GM12878 (cell line): ENCODE measurements at regions not wholly inside any gene's neighbourhood (a gene's known extent, or its start where the extent isn't known, plus 50 kb on each side); places are given as distances from the start of the nearest gene placed in this dataset.

ENCODE experiments used
- ATAC-seq: fragments of 200-7000 bp; cut with Tn5 transposase; 3 replicates; pipeline ENCODE4 v1.9.1; 2020; ENCODE audit warnings: mild to moderate bottlenecking, moderate library complexity
- BruUV-seq: library from RNA; stranded (reverse); fragments of 400-500 nt; replicated peaks from 2 replicates; lab custom pipeline; 2021; lab: Mats Ljungman, UMichigan
- CTCF ChIA-PET: fragments of 300-600 bp; sonication (Branson Sonifier 250); formaldehyde crosslinking; extraction: SDS; loops from one replicate; lab custom pipeline; 2021; ENCODE audit warnings: inconsistent platforms; lab: Yijun Ruan, JAX
- POLR2A ChIA-PET: fragments of 350-600 bp; formaldehyde crosslinking; extraction: SDS; loops from one replicate; lab custom pipeline; 2021; ENCODE audit warnings: inconsistent platforms; lab: Charles Lee
- RAD21 ChIA-PET: fragments of 300-600 bp; sonication (Branson Sonifier 250); formaldehyde crosslinking; loops from one replicate; lab custom pipeline; 2023; ENCODE audit warnings: antibody characterized with exemption; ENCODE audit not compliant: unreplicated experiment; lab: Charles Lee
- SMC1A ChIA-PET: fragments of 300-600 bp; sonication (Branson Sonifier 250); formaldehyde crosslinking; loops from one replicate; lab custom pipeline; 2023; ENCODE audit not compliant: unreplicated experiment, uncharacterized antibody; lab: Charles Lee
- DNase-seq: peaks from one replicate; pipeline ENCODE4 v3.0.0-alpha.2; 2011; ENCODE audit warnings: low read depth, low spot score
- FAIRE-seq: peaks from 3 replicates; lab custom pipeline; 2011; peaks lifted over from hg19 to GRCh38; lab: Jason Lieb, UNC
- H2AFZ ChIP-seq: 2 replicates; pipeline ENCODE4 v1.6.0; 2011; ENCODE audit warnings: low read depth, low read length, control low read depth; ENCODE audit not compliant: control insufficient read depth
- H3K27ac ChIP-seq: 2 replicates; pipeline ENCODE4 v1.5.1; 2011; ENCODE audit warnings: control low read depth; ENCODE audit not compliant: control insufficient read depth, insufficient read depth
- H3K27me3 ChIP-seq, 2 experiments: replicated peaks in 1 of 2; 2 replicates each; pipeline versions ENCODE4 v1.6.0 to v1.6.1; 2011; ENCODE audit warnings: low read length in 1 of 2; ENCODE audit not compliant: control insufficient read depth in 2 of 2, insufficient read depth in 2 of 2
- H3K36me3 ChIP-seq, 2 experiments: 2 replicates each; pipeline ENCODE4 v1.5.1; 2011; ENCODE audit warnings: low read length in 1 of 2; ENCODE audit not compliant: control insufficient read depth in 2 of 2, insufficient read depth in 2 of 2
- H3K4me1 ChIP-seq: 2 replicates; pipeline ENCODE4 v1.6.1; 2011; ENCODE audit warnings: mild to moderate bottlenecking, low read length, moderate library complexity, mixed read lengths; ENCODE audit not compliant: control insufficient read depth, insufficient read depth
- H3K4me2 ChIP-seq: 2 replicates; pipeline ENCODE4 v1.6.0; 2011; ENCODE audit warnings: control low read depth; ENCODE audit not compliant: control insufficient read depth, insufficient read depth
- H3K4me3 ChIP-seq: fragments of 200-600 bp; sonication (generic); 2 replicates; pipeline ENCODE4 v1.5.1; 2016
- H3K79me2 ChIP-seq: 2 replicates; pipeline ENCODE4 v1.6.0; 2011; ENCODE audit warnings: low read length; ENCODE audit not compliant: control insufficient read depth, insufficient read depth
- H3K9ac ChIP-seq: 2 replicates; pipeline ENCODE4 v1.8.0; 2011; ENCODE audit warnings: low read length, control low read depth, mixed read lengths; ENCODE audit not compliant: control insufficient read depth, insufficient read depth
- H3K9me3 ChIP-seq: replicated peaks from 3 replicates; pipeline ENCODE4 v1.5.1; 2011; ENCODE audit warnings: mild to moderate bottlenecking, low read length; ENCODE audit not compliant: control insufficient read depth, insufficient read depth
- H4K20me1 ChIP-seq: 2 replicates; pipeline ENCODE4 v1.6.0; 2011; ENCODE audit not compliant: control insufficient read depth, insufficient read depth
- BCL11A ChIP-seq: IDR thresholded peaks from 2 replicates; pipeline ENCODE4 v1.6.1; 2011; ENCODE audit warnings: low read depth, low read length
- CUX1 ChIP-seq: IDR thresholded peaks from 2 replicates; pipeline ENCODE4 v1.6.1; 2012; ENCODE audit warnings: improper control_type of control experiment, low read depth, low read length; ENCODE audit not compliant: insufficient replicate concordance
- EED ChIP-seq: sonication (generic); IDR thresholded peaks from 2 replicates; pipeline ENCODE4 v1.6.1; 2016; ENCODE audit warnings: antibody characterized with exemption, low read depth
- KLF5 ChIP-seq: fragments of 450-650 bp; IDR thresholded peaks from 2 replicates; pipeline ENCODE4 v1.6.1; 2014; ENCODE audit warnings: mild to moderate bottlenecking; ENCODE audit not compliant: partially characterized antibody
- MYC ChIP-seq: IDR thresholded peaks from 2 replicates; pipeline ENCODE4 v1.6.1; 2011; ENCODE audit warnings: mild to moderate bottlenecking, low read length, moderate library complexity, inconsistent platforms; ENCODE audit not compliant: insufficient read depth, insufficient replicate concordance, insufficient read length, severe bottlenecking
- ZNF24 ChIP-seq: fragments of 450-650 bp; IDR thresholded peaks from 2 replicates; pipeline ENCODE4 v1.6.1; 2017; ENCODE audit warnings: antibody characterized with exemption, mild to moderate bottlenecking
- WGBS: methylation state at CpG from one replicate; pipeline ENCODE4 v1.1.6; 2016; ENCODE audit warnings: low lambda C conversion rate; ENCODE audit not compliant: insufficient replicate concordance, insufficient coverage; ENCODE audit errors: missing lambda C conversion rate; 5-methylcytosine and 5-hydroxymethylcytosine counted together
- in situ Hi-C: fragments of 300-500 bp; cut with MboI; formaldehyde crosslinking; loops from 9 replicates; pipeline ENCODE4 v1.14.3; 2018; ENCODE audit warnings: mixed read lengths
- intact Hi-C: fragments of 100-400 bp; cut with micrococcal nuclease; formaldehyde crosslinking; loops from one replicate; pipeline ENCODE4 v1.14.2; 2022; ENCODE audit not compliant: unreplicated experiment
- TF ChIP-seq, protein P1 (sequence below): IDR thresholded peaks from 2 replicates; pipeline ENCODE4 v1.6.1; 2012; ENCODE audit warnings: mild to moderate bottlenecking, low read depth, low read length

GRCh38 chr4:187191676-187192075, 468.0 kb upstream of the FAT1 start:
- H3K36me3 ChIP-seq: no peaks in the 10 kb centered on the region
- no peak overlapping the region for H3K4me3 ChIP-seq
- H3K79me2 ChIP-seq: no peaks in the 10 kb centered on the region
- no peak overlapping the region for H2AFZ ChIP-seq
- H3K9me3 ChIP-seq: no peaks in the 10 kb centered on the region
- ChIA-PET SMC1A (no interaction called here), CTCF (no interaction called here), RAD21 (no interaction called here), POLR2A (no interaction called here)
- DNase-seq (no peak), FAIRE-seq (no peak), ATAC-seq (no peak)
- H3K27ac ChIP-seq: no peak overlapping the region
- H3K4me1 ChIP-seq: no peaks in the 10 kb centered on the region
- TF ChIP-seq, protein P1, sequence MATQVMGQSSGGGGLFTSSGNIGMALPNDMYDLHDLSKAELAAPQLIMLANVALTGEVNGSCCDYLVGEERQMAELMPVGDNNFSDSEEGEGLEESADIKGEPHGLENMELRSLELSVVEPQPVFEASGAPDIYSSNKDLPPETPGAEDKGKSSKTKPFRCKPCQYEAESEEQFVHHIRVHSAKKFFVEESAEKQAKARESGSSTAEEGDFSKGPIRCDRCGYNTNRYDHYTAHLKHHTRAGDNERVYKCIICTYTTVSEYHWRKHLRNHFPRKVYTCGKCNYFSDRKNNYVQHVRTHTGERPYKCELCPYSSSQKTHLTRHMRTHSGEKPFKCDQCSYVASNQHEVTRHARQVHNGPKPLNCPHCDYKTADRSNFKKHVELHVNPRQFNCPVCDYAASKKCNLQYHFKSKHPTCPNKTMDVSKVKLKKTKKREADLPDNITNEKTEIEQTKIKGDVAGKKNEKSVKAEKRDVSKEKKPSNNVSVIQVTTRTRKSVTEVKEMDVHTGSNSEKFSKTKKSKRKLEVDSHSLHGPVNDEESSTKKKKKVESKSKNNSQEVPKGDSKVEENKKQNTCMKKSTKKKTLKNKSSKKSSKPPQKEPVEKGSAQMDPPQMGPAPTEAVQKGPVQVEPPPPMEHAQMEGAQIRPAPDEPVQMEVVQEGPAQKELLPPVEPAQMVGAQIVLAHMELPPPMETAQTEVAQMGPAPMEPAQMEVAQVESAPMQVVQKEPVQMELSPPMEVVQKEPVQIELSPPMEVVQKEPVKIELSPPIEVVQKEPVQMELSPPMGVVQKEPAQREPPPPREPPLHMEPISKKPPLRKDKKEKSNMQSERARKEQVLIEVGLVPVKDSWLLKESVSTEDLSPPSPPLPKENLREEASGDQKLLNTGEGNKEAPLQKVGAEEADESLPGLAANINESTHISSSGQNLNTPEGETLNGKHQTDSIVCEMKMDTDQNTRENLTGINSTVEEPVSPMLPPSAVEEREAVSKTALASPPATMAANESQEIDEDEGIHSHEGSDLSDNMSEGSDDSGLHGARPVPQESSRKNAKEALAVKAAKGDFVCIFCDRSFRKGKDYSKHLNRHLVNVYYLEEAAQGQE: no peak
- TF ChIP-seq ZNF24 (no peak), BCL11A (no peak)
- H3K27me3 ChIP-seq: no peaks in the 10 kb centered on the region
- no peak overlapping the region for H3K4me2 ChIP-seq
- H4K20me1 ChIP-seq: no peaks in the 10 kb centered on the region
- intact Hi-C loops (no loop called here), in situ Hi-C loops (no loop called here)
- 2% methylated on average over 5 of the region's 5 CpGs for WGBS
- H3K9ac ChIP-seq: no peak overlapping the region
- no TSS peak for BruUV-seq

GRCh38 chr4:187192266-187192665, 468.6 kb upstream of the FAT1 start:
- Histone ChIP-seq H3K4me3 (no peak overlapping the region), H4K20me1 (no peaks in the 10 kb centered on the region), H2AFZ (no peak overlapping the region), H3K4me2 (no peak overlapping the region), H3K79me2 (no peaks in the 10 kb centered on the region), H3K9ac (no peak overlapping the region), H3K27me3 (no peaks in the 10 kb centered on the region), H3K9me3 (no peaks in the 10 kb centered on the region), H3K36me3 (no peaks in the 10 kb centered on the region), H3K4me1 (no peaks in the 10 kb centered on the region), H3K27ac (no peak overlapping the region)
- ATAC-seq (no peak), FAIRE-seq (no peak), DNase-seq (no peak)
- CTCF ChIA-PET: no interaction called here
- SMC1A ChIA-PET: no interaction called here
- 39% methylated on average over 9 of the region's 9 CpGs for WGBS
- intact Hi-C loops (no loop called here), in situ Hi-C loops (no loop called here)
- POLR2A ChIA-PET: no interaction called here
- RAD21 ChIA-PET: no interaction called here
- BruUV-seq: no TSS peak
- TF ChIP-seq CUX1: no peak
- no peak for TF ChIP-seq KLF5
- TF ChIP-seq EED: no peak
- no peak for TF ChIP-seq MYC
